Caco-2 (cell line): ENCODE measurements at regions not wholly inside any gene's neighbourhood (a gene's known extent, or its start where the extent isn't known, plus 50 kb on each side); places are given as distances from the start of the nearest gene placed in this dataset.

ENCODE experiments used
- BruUV-seq: library from RNA; stranded (reverse); fragments of 400-500 nt; replicated peaks from 2 replicates; lab custom pipeline; 2021; lab: Mats Ljungman, UMichigan
- CTCF ChIA-PET: fragments of 300-600 bp; sonication (Branson Sonifier 250); formaldehyde crosslinking; loops from one replicate; lab custom pipeline; 2022; ENCODE audit warnings: antibody characterized with exemption; lab: Charles Lee
- POLR2A ChIA-PET: fragments of 300-600 bp; sonication (Branson Sonifier 250); formaldehyde crosslinking; loops from one replicate; lab custom pipeline; 2022; ENCODE audit warnings: antibody characterized with exemption; lab: Charles Lee
- DNase-seq, 2 experiments: peaks; one replicate each; pipeline versions ENCODE4 v3.0.0 to v3.0.0-alpha.2; 2020 to 2022
- H3K27me3 ChIP-seq: replicated peaks from 2 replicates; pipeline ENCODE4 v1.6.0; 2011; ENCODE audit warnings: low read length; ENCODE audit not compliant: control insufficient read depth, insufficient read depth
- H3K36me3 ChIP-seq: 2 replicates; pipeline ENCODE4 v1.5.1; 2011; ENCODE audit warnings: low read length; ENCODE audit not compliant: control insufficient read depth, insufficient read depth
- H3K4me1 ChIP-seq: fragments of 250-450 bp; sonication (Bioruptor Pico); 2 replicates; pipeline ENCODE4 v1.5.1; 2020; ENCODE audit warnings: mild to moderate bottlenecking
- H3K4me3 ChIP-seq: 2 replicates; pipeline ENCODE4 v1.5.1; 2011; ENCODE audit warnings: low read depth, mild to moderate bottlenecking, control low read depth, low read length
- H3K9me3 ChIP-seq: fragments of 250-450 bp; sonication (Bioruptor Pico); 2 replicates; pipeline ENCODE4 v1.5.1; 2020; ENCODE audit warnings: mild to moderate bottlenecking, moderate library complexity
- H3K27ac Mint-ChIP-seq: one replicate; pipeline ENCODE4 v1.8.0; 2022; ENCODE audit warnings: mixed read lengths; ENCODE audit not compliant: unreplicated experiment
- H3K27me3 Mint-ChIP-seq: one replicate; pipeline ENCODE4 v1.8.0; 2022; ENCODE audit warnings: mixed read lengths; ENCODE audit not compliant: insufficient read depth, unreplicated experiment
- H3K36me3 Mint-ChIP-seq: one replicate; pipeline ENCODE4 v1.8.0; 2022; ENCODE audit warnings: mild to moderate bottlenecking, mixed read lengths; ENCODE audit not compliant: insufficient read depth, unreplicated experiment
- H3K4me1 Mint-ChIP-seq: one replicate; pipeline ENCODE4 v1.8.0; 2022; ENCODE audit warnings: low read depth, mixed read lengths; ENCODE audit not compliant: unreplicated experiment
- H3K4me3 Mint-ChIP-seq: one replicate; pipeline ENCODE4 v1.8.0; 2022; ENCODE audit warnings: mild to moderate bottlenecking, moderate library complexity, mixed read lengths; ENCODE audit not compliant: unreplicated experiment
- H3K9me3 Mint-ChIP-seq: one replicate; pipeline ENCODE4 v1.8.0; 2022; ENCODE audit warnings: mixed read lengths; ENCODE audit not compliant: unreplicated experiment
- intact Hi-C: fragments of 100-400 bp; cut with micrococcal nuclease; formaldehyde crosslinking; loops from one replicate; pipeline ENCODE4 v1.10.0; 2022; ENCODE audit not compliant: unreplicated experiment
- TF ChIP-seq, protein P1 (sequence below), 2 experiments: fragments of 200-600 bp in 1 of 2; IDR thresholded peaks; 1 replicate in 1 of 2; 2 replicates in 1 of 2; pipeline versions ENCODE4 v1.5.1 to v1.8.0; 2011 to 2022; ENCODE audit warnings: antibody characterized with exemption in 1 of 2, control low read depth in 1 of 2, inconsistent platforms in 1 of 2, low read depth in 1 of 2, low read length in 1 of 2, mild to moderate bottlenecking in 1 of 2, moderate library complexity in 1 of 2; ENCODE audit not compliant: insufficient read depth in 1 of 2, severe bottlenecking in 1 of 2, unreplicated experiment in 1 of 2

DNA sequence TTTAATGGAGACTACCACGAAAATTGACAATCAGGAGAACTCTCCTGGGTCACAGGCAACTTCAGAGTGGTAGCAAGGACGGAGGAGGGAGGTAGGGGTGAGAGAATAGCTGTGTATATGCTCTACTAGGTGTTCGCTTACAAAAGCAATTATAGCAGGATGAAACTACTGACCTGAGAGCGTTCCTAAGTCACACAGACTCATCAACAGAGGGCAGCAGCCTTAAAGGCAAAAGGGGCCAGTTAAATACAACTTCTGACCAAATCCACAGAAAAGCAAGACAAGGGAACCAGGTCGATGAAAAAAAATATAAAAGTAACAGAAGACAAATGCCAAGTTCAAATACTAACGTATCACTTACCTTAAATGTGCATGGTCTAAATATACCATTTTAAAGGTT lies 894.6 kb downstream of the PLOD2 start:
- no peaks in the 10 kb centered on the region for H3K4me1 ChIP-seq
- no peaks in the 10 kb centered on the region for H3K27me3 ChIP-seq
- H3K4me3 ChIP-seq = no peak overlapping the region
- Mint-ChIP-seq H3K9me3 (no peaks in the 10 kb centered on the region), H3K27ac (no peak overlapping the region), H3K4me3 (no peak overlapping the region), H3K27me3 (peaks cover 8% of the 10 kb centered on the region), H3K36me3 (no peaks in the 10 kb centered on the region), H3K4me1 (no peaks in the 10 kb centered on the region)
- TF ChIP-seq, protein P1, sequence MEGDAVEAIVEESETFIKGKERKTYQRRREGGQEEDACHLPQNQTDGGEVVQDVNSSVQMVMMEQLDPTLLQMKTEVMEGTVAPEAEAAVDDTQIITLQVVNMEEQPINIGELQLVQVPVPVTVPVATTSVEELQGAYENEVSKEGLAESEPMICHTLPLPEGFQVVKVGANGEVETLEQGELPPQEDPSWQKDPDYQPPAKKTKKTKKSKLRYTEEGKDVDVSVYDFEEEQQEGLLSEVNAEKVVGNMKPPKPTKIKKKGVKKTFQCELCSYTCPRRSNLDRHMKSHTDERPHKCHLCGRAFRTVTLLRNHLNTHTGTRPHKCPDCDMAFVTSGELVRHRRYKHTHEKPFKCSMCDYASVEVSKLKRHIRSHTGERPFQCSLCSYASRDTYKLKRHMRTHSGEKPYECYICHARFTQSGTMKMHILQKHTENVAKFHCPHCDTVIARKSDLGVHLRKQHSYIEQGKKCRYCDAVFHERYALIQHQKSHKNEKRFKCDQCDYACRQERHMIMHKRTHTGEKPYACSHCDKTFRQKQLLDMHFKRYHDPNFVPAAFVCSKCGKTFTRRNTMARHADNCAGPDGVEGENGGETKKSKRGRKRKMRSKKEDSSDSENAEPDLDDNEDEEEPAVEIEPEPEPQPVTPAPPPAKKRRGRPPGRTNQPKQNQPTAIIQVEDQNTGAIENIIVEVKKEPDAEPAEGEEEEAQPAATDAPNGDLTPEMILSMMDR (IDR thresholded peaks at IDR 0.05; ENCODE audit: insufficient read depth in 1 of 2, low read depth in 1 of 2, low read length in 1 of 2, severe bottlenecking in 1 of 2, unreplicated experiment in 1 of 2) = no peak
- intact Hi-C loops = no loop called here
- BruUV-seq = no TSS peak
- no peaks in the 10 kb centered on the region for H3K36me3 ChIP-seq
- no peaks in the 10 kb centered on the region for H3K9me3 ChIP-seq
- POLR2A ChIA-PET = no interaction called here
- no peak for DNase-seq
- CTCF ChIA-PET = no interaction called here

DNA sequence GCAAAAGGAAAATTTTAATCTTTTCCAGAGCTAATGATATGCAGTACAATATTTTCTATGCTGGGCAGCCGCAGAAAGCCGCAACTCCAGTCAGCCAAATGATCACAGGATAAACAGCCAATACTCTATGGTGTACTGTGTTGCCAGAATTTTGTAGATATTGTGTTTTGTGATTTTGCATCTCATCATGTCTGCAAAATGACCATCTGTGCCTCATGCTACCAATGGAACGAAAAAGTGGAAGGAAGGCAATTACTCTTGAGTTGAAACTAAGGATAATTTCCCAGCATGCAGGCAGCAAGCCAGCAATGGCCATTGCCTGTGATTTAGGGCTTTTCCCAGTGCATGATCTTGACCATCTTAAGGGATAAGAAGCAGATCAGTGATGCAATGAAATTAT lies 891.9 kb downstream of the PLOD2 start:
- TF ChIP-seq, protein P1 (IDR thresholded peaks at IDR 0.05; ENCODE audit: insufficient read depth in 1 of 2, low read depth in 1 of 2, low read length in 1 of 2, severe bottlenecking in 1 of 2, unreplicated experiment in 1 of 2) = no peak
- Histone ChIP-seq H3K36me3 (no peaks in the 10 kb centered on the region), H3K27me3 (no peaks in the 10 kb centered on the region), H3K4me1 (no peaks in the 10 kb centered on the region), H3K9me3 (no peaks in the 10 kb centered on the region), H3K4me3 (no peak overlapping the region)
- no peaks in the 10 kb centered on the region for H3K9me3 Mint-ChIP-seq
- DNase-seq = no peak
- intact Hi-C loops = no loop called here
- H3K27ac Mint-ChIP-seq = no peak overlapping the region
- BruUV-seq = no TSS peak
- ChIA-PET POLR2A (no interaction called here), CTCF (no interaction called here)
- H3K4me1 Mint-ChIP-seq = no peaks in the 10 kb centered on the region
- H3K36me3 Mint-ChIP-seq = no peaks in the 10 kb centered on the region
- H3K4me3 Mint-ChIP-seq = no peak overlapping the region
- H3K27me3 Mint-ChIP-seq = peaks cover 13% of the 10 kb centered on the region

DNA sequence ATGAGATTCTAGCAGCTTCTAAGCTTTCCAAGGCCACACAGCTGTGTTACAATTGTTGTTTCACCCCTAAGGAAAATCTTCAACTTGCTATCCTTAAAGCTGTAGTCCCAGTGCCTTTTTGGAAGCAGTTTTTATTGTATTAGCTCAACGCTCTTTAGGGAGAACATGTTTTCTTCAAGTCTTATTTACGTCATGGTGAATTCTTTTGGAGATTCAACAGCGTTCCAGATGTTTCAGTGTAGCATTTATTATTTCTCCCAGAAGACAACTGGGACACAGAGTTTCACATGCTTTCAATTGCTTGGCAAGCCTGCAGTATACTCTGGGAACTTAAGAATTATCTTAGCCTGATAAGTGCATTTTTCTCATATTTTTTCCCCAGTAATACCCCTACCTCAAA lies 888.3 kb downstream of the PLOD2 start:
- H3K4me1 ChIP-seq = no peaks in the 10 kb centered on the region
- H3K9me3 ChIP-seq = no peaks in the 10 kb centered on the region
- H3K27me3 Mint-ChIP-seq = peaks cover 5% of the 10 kb centered on the region
- TF ChIP-seq, protein P1 (IDR thresholded peaks at IDR 0.05; ENCODE audit: insufficient read depth in 1 of 2, low read depth in 1 of 2, low read length in 1 of 2, severe bottlenecking in 1 of 2, unreplicated experiment in 1 of 2) = no peak
- POLR2A ChIA-PET = no interaction called here
- H3K4me1 Mint-ChIP-seq = no peaks in the 10 kb centered on the region
- no peaks in the 10 kb centered on the region for H3K9me3 Mint-ChIP-seq
- BruUV-seq = no TSS peak
- H3K27ac Mint-ChIP-seq = no peak overlapping the region
- CTCF ChIA-PET = no interaction called here
- no peak overlapping the region for H3K4me3 Mint-ChIP-seq
- no peak overlapping the region for H3K4me3 ChIP-seq
- no peak for DNase-seq
- H3K36me3 ChIP-seq = no peaks in the 10 kb centered on the region
- intact Hi-C loops = no loop called here
- no peaks in the 10 kb centered on the region for H3K27me3 ChIP-seq
- no peaks in the 10 kb centered on the region for H3K36me3 Mint-ChIP-seq
